Large intestine (tissue), 3 donors: ENCODE measurements at regions not wholly inside any gene's neighbourhood (a gene's known extent, or its start where the extent isn't known, plus 50 kb on each side); places are given as distances from the start of the nearest gene placed in this dataset.

ENCODE experiments used
- DNase-seq, 2 donors: peaks; one replicate each; pipeline versions ENCODE4 v3.0.0 to v3.0.0-alpha.2; 2013
- H3K27ac ChIP-seq: one replicate; pipeline ENCODE4 v1.5.1; 2013; ENCODE audit warnings: low read length
- H3K27me3 ChIP-seq: 2 replicates; pipeline ENCODE4 v1.6.1; 2013; ENCODE audit warnings: low read length; ENCODE audit not compliant: control insufficient read depth, insufficient read depth
- H3K36me3 ChIP-seq: 2 replicates; pipeline ENCODE4 v1.6.1; 2013; ENCODE audit warnings: low read length; ENCODE audit not compliant: control insufficient read depth, insufficient read depth
- H3K4me1 ChIP-seq: one replicate; pipeline ENCODE4 v1.6.1; 2013; ENCODE audit warnings: low read length; ENCODE audit not compliant: control insufficient read depth, insufficient read depth
- H3K4me3 ChIP-seq: one replicate; pipeline ENCODE4 v1.5.1; 2013; ENCODE audit warnings: low read length
- H3K9me3 ChIP-seq: one replicate; pipeline ENCODE4 v1.6.1; 2013; ENCODE audit warnings: mild to moderate bottlenecking, low read depth, low read length, moderate library complexity; ENCODE audit not compliant: control insufficient read depth
- WGBS: methylation state at CpG from one replicate; pipeline ENCODE4 v1.1.5; 2013; ENCODE audit warnings: low lambda C conversion rate; ENCODE audit not compliant: insufficient coverage; 5-methylcytosine and 5-hydroxymethylcytosine counted together

DNA sequence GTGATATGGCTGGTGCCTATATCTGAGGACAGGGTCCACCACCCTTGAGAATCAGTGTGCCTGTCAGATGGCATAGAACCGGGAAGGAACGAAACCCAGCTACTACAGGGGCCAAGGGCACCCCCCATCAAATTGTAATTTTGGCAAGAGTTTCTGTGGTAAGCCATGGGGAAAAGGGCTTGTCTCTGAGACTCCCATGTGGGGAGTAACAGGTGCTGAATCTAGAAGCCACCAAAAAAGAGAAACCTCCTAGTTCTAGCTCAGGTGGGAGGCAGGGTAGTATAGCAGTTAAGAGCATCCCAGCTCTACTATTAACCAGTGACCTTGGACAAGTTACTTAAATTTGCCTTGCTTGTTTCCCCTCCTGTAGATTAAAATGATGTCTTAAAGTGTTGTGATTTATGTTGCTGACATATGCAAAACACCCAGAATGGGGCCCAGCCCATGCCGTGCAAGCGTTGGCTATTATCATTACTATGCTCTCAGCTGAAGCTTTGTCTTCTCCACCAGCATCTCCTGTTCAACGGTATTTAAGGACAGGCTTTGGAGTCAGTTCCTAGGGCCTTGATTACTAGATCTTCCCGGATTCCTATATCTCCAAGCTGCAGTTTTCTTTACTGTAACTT lies 210.7 kb upstream of the NLRP1 start:
- H3K4me3 ChIP-seq, result no peak overlapping the region
- peaks cover 9% of the 10 kb centered on the region for H3K27me3 ChIP-seq
- no peak for DNase-seq
- no CpG with 5 or more reads among the region's 6 CpGs for WGBS
- H3K27ac ChIP-seq, result no peak overlapping the region
- H3K9me3 ChIP-seq, result no peaks in the 10 kb centered on the region
- no peaks in the 10 kb centered on the region for H3K4me1 ChIP-seq
- H3K36me3 ChIP-seq, result no peaks in the 10 kb centered on the region

DNA sequence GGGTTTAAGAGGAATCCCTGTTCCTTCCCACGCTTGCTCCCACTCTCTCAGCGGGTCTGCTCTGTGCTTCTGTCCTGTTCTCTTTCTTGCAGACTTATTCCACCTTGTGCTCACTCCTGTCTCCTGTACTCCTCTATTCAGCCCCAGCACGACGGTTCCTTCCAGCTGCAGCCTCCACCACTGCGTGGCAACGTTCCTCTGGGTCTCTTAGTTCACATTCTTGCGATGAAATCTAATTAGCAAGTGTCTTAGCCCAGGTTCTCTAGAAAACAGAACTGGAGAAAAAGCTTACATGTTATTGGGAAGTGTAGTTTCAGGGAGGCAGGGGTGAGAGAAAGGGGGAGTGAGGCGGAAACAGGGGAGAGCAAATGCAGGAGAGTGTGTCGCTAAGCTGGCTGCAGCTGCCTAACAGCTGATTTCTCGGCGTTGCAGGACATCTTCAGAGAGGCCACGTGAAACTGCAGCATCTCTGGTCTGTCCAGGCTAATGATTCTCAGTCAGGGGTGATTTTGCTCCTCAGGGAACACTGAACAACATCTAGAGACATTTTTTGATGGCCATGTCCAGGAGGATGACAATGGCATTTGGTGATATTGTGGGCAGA lies 213.2 kb upstream of the NLRP1 start:
- H3K4me3 ChIP-seq, result no peak overlapping the region
- no peak overlapping the region for H3K27ac ChIP-seq
- H3K36me3 ChIP-seq, result no peaks in the 10 kb centered on the region
- DNase-seq, result no peak
- 60% methylated on average over 1 of the region's 12 CpGs for WGBS
- H3K9me3 ChIP-seq, result no peaks in the 10 kb centered on the region
- H3K4me1 ChIP-seq, result no peaks in the 10 kb centered on the region
- peaks cover 22% of the 10 kb centered on the region for H3K27me3 ChIP-seq

DNA sequence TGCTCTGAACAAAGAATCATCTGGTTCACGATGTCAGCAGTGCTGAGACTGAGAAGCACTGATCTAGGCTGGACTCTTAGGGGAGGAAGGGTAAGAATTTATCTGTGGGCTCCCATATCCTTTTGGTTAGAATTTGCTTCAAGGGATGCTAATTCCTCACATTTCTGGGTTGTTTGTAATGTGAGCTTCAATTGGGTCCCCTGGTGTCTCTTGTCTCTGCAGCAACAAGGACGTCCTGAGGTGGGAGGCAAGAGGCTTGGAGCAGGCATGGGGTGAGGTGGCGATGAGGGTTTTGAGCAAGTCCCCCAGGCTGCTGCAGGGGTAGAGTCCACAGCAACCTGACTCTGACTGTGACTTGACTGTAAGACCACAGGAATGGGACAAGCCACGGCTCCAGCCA lies 213.8 kb upstream of the NLRP1 start:
- Histone ChIP-seq H3K27ac (no peak overlapping the region), H3K4me1 (no peaks in the 10 kb centered on the region), H3K36me3 (no peaks in the 10 kb centered on the region), H3K9me3 (no peaks in the 10 kb centered on the region), H3K27me3 (peaks cover 22% of the 10 kb centered on the region), H3K4me3 (no peak overlapping the region)
- no CpG with 5 or more reads among the region's 4 CpGs for WGBS
- DNase-seq, result no peak

DNA sequence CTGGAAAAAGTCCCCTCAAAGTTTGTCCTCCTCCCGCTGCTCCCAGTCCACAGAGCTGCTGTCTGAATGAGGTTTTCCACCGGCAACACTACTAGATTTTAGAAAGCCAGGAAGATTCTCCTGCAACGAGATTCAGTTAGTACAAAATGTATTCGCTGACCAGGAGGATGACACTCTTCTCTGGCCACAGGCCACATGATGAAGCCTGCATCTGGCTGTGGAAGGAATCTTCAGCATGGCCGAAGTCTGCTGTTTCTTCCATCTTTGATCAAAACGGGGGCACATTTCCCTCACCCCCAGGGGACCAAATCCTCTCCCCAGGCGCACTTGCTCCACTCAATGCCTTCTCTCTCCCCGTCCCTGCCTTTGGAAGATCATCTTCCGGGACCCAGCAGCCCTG lies 215.8 kb upstream of the NLRP1 start:
- Histone ChIP-seq H3K27me3 (peaks cover 22% of the 10 kb centered on the region), H3K4me1 (no peaks in the 10 kb centered on the region), H3K27ac (no peak overlapping the region), H3K4me3 (no peak overlapping the region), H3K36me3 (no peaks in the 10 kb centered on the region), H3K9me3 (no peaks in the 10 kb centered on the region)
- WGBS, result no CpG with 5 or more reads among the region's 9 CpGs
- no peak for DNase-seq

DNA sequence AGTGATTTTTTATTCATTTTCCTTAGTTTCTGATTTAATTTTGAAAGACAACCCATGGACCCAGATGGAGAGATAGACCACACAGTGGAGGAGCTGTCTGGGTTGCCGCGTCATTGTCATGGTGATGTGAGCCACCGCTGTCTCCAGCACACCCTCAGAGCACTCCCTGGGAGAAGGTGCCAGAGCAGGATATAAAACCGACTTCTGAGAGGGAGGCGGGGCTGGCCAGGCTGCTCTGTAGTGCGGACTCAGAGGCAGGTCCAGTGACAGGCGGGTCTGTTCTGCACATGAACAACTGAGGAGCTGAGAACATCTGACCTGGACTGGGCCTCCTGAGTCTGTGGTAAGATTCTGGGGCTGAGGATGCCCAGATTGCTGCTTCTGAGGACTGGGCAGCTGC lies 216.3 kb upstream of the NLRP1 start:
- no peak for DNase-seq
- no CpG with 5 or more reads among the region's 7 CpGs for WGBS
- no peak overlapping the region for H3K27ac ChIP-seq
- peaks cover 22% of the 10 kb centered on the region for H3K27me3 ChIP-seq
- H3K36me3 ChIP-seq, result no peaks in the 10 kb centered on the region
- no peaks in the 10 kb centered on the region for H3K9me3 ChIP-seq
- H3K4me1 ChIP-seq, result no peaks in the 10 kb centered on the region
- H3K4me3 ChIP-seq, result no peak overlapping the region

GRCh38 chr17:5804251-5804650 lies 219.9 kb upstream of the NLRP1 start:
- 69% methylated on average over 3 of the region's 5 CpGs for WGBS

GRCh38 chr17:5809056-5809455 lies 224.7 kb upstream of the NLRP1 start:
- Histone ChIP-seq H3K9me3 (peaks cover 4% of the 10 kb centered on the region), H3K27ac (no peak overlapping the region), H3K36me3 (no peaks in the 10 kb centered on the region), H3K4me1 (no peaks in the 10 kb centered on the region), H3K27me3 (no peaks in the 10 kb centered on the region), H3K4me3 (no peak overlapping the region)
- no CpG with 5 or more reads among the region's 1 CpG for WGBS
- DNase-seq, result no peak

More at GRCh38 chr17:5804251-5804650, 219.9 kb upstream of the NLRP1 start:
- Histone ChIP-seq H3K4me3 (no peak overlapping the region), H3K27ac (no peak overlapping the region), H3K4me1 (no peaks in the 10 kb centered on the region), H3K9me3 (no peaks in the 10 kb centered on the region), H3K36me3 (no peaks in the 10 kb centered on the region), H3K27me3 (peaks cover 14% of the 10 kb centered on the region)
- no peak for DNase-seq

GRCh38 chr17:5809580-5810188 lies 225.4 kb upstream of the NLRP1 start:
- DNase-seq, result no peak
- Histone ChIP-seq H3K4me3 (no peak overlapping the region), H3K27me3 (no peaks in the 10 kb centered on the region), H3K4me1 (no peaks in the 10 kb centered on the region), H3K27ac (no peak overlapping the region), H3K36me3 (no peaks in the 10 kb centered on the region), H3K9me3 (peaks cover 4% of the 10 kb centered on the region)
- no CpG with 5 or more reads among the region's 3 CpGs for WGBS

DNA sequence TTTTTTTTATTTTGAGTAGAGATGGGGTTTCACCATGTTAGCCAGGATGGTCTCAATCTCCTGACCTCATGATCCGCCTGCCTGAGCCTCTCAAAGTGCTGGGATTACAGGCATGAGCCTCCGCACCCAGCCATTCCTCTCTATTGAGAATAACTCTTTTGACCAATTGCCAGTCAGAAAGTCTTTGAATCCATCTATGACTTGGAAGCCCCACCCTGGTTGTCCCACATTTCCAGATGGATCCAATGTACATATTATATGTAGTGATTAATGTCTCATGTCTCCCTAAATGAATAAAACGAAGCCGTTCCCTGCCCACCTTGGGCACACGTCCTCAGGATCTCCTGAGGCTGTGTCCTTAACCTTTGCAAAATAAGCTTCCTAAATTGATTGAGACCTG lies 228.3 kb upstream of the NLRP1 start:
- Histone ChIP-seq H3K9me3 (peaks cover 4% of the 10 kb centered on the region), H3K27ac (no peak overlapping the region), H3K27me3 (peaks cover 1% of the 10 kb centered on the region), H3K36me3 (no peaks in the 10 kb centered on the region), H3K4me3 (no peak overlapping the region), H3K4me1 (no peaks in the 10 kb centered on the region)
- 80% methylated on average over 2 of the region's 5 CpGs for WGBS
- no peak for DNase-seq

DNA sequence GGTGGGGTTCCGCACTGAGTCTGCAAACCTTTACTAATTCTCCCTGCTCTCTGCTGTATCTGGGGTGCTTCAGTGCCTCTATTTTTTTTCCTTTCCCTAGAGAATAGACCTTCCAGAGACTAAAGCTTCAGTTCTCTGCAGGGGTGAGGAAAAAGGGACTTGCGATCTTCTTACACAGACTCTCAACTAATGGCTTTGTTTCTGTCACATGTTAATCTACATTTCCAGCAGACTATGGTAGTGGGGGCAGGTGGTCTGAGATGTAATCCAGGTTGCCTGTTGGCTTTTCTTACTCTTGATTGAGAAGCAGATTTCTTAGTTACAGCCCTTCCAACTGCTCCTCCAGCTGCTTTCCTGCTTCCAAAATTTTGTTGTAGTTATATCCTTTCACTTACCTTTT lies 229.0 kb upstream of the NLRP1 start:
- Histone ChIP-seq H3K27ac (no peak overlapping the region), H3K36me3 (no peaks in the 10 kb centered on the region), H3K9me3 (peaks cover 4% of the 10 kb centered on the region), H3K4me1 (no peaks in the 10 kb centered on the region), H3K27me3 (peaks cover 4% of the 10 kb centered on the region), H3K4me3 (no peak overlapping the region)
- WGBS, result 100% methylated on average over 1 of the region's 2 CpGs
- no peak for DNase-seq

DNA sequence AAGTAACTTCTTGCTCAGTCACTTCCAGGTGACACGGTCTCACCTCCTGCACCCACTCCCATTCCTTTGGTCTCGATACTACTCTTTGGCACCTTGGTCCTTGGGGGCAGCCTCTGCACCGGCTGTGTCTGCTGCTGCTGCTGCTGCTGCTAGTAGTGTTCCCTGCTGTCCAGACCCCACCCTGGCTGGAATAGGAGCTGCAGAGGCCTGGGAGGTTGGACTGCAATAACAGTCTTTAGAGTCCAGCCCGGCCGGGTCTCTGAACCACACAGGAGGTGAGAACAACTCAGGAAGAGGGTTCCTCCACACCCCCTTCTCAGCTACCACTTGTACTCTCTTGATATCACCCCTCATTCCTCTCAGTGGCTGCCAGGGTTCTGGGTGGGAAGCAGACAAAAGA lies 231.1 kb upstream of the NLRP1 start:
- no peak for DNase-seq
- H3K36me3 ChIP-seq, result no peaks in the 10 kb centered on the region
- H3K27ac ChIP-seq, result no peak overlapping the region
- peaks cover 4% of the 10 kb centered on the region for H3K27me3 ChIP-seq
- H3K4me3 ChIP-seq, result no peak overlapping the region
- WGBS, result 83% methylated on average over 1 of the region's 5 CpGs
- no peaks in the 10 kb centered on the region for H3K4me1 ChIP-seq
- H3K9me3 ChIP-seq, result no peaks in the 10 kb centered on the region
